SU-DHL-6 (cell line): ENCODE measurements at regions not wholly inside any gene's neighbourhood (a gene's known extent, or its start where the extent isn't known, plus 50 kb on each side); places are given as distances from the start of the nearest gene placed in this dataset.

ENCODE experiments used
- EZH2phosphoT487 ChIP-seq: fragments of 200-600 bp; sonication (generic), shearing (Covaris generic); conservative IDR thresholded peaks from 2 replicates; pipeline ENCODE4 v1.6.1; 2018; ENCODE audit warnings: mild to moderate bottlenecking, antibody characterized with exemption, low read length, moderate library complexity, mixed read lengths
- TF ChIP-seq, protein P1 (sequence below): fragments of 200-600 bp; sonication (generic); IDR thresholded peaks from one replicate; pipeline ENCODE4 v1.5.1; 2017; ENCODE audit warnings: antibody characterized with exemption, mild to moderate bottlenecking, low read length, moderate library complexity; ENCODE audit not compliant: insufficient read depth, poor library complexity, severe bottlenecking

DNA sequence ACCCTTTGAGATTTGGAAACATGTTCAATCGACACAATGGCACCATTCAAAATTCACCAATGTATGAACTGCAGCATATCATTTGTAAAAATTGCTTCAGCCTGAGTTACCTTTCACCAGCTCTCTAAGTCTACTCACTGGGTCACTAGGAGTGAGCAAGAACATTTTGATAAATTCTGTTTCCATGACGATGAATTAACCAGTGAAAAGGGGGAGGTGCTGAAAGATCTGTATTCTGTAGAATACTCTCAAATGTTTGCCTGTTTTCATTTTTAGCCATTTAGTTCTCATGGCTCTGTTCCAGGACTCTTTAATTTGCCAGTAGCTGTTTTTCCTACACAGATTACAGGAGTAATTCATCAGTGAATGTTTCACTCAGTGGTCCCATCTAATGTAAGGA is 883.4 kb downstream of the DIAPH3 start:
- TF ChIP-seq, protein P1, sequence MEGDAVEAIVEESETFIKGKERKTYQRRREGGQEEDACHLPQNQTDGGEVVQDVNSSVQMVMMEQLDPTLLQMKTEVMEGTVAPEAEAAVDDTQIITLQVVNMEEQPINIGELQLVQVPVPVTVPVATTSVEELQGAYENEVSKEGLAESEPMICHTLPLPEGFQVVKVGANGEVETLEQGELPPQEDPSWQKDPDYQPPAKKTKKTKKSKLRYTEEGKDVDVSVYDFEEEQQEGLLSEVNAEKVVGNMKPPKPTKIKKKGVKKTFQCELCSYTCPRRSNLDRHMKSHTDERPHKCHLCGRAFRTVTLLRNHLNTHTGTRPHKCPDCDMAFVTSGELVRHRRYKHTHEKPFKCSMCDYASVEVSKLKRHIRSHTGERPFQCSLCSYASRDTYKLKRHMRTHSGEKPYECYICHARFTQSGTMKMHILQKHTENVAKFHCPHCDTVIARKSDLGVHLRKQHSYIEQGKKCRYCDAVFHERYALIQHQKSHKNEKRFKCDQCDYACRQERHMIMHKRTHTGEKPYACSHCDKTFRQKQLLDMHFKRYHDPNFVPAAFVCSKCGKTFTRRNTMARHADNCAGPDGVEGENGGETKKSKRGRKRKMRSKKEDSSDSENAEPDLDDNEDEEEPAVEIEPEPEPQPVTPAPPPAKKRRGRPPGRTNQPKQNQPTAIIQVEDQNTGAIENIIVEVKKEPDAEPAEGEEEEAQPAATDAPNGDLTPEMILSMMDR: no peak
- TF ChIP-seq EZH2phosphoT487: no peak
